ENCODE measurements at regions not wholly inside any gene's neighbourhood (a gene's known extent, or its start where the extent isn't known, plus 50 kb on each side); places are given as distances from the start of the nearest gene placed in this dataset.

- Mint-ChIP-seq H3K36me3 (ENCODE audit: insufficient read depth) (no peaks in the 10 kb centered on the region), H3K27ac (no peak overlapping the region), H3K27me3 (no peaks in the 10 kb centered on the region), H3K4me3 (ENCODE audit: low read depth) (no peak overlapping the region), H3K4me1 (ENCODE audit: low read depth) (peaks cover 8% of the 10 kb centered on the region), H3K9me3 (ENCODE audit: low read depth) (no peaks in the 10 kb centered on the region)
- TF ChIP-seq CTCF (IDR thresholded peaks at IDR 0.05; ENCODE audit: unreplicated experiment) = no peak
- DNase-seq (ENCODE audit: low spot score, unreplicated experiment) = no peak
Measured at GRCh38 chr3:181626036-181626435, 85.7 kb upstream of the SOX2 start.

- Mint-ChIP-seq H3K36me3 (ENCODE audit: insufficient read depth) (no peaks in the 10 kb centered on the region), H3K4me3 (ENCODE audit: low read depth) (no peak overlapping the region), H3K27ac (no peak overlapping the region), H3K9me3 (ENCODE audit: low read depth) (no peaks in the 10 kb centered on the region), H3K4me1 (ENCODE audit: low read depth) (peaks cover 8% of the 10 kb centered on the region), H3K27me3 (no peaks in the 10 kb centered on the region)
- DNase-seq (ENCODE audit: low spot score, unreplicated experiment) = no peak
- no peak for TF ChIP-seq CTCF (IDR thresholded peaks at IDR 0.05; ENCODE audit: unreplicated experiment)
Measured at GRCh38 chr3:181623924-181624694, 87.6 kb upstream of the SOX2 start.

- Mint-ChIP-seq H3K27me3 (no peaks in the 10 kb centered on the region), H3K4me1 (ENCODE audit: low read depth) (peaks cover 8% of the 10 kb centered on the region), H3K36me3 (ENCODE audit: insufficient read depth) (no peaks in the 10 kb centered on the region), H3K4me3 (ENCODE audit: low read depth) (no peak overlapping the region), H3K9me3 (ENCODE audit: low read depth) (no peaks in the 10 kb centered on the region), H3K27ac (no peak overlapping the region)
- no peak for DNase-seq (ENCODE audit: low spot score, unreplicated experiment)
- no peak for TF ChIP-seq CTCF (IDR thresholded peaks at IDR 0.05; ENCODE audit: unreplicated experiment)
Measured at GRCh38 chr3:181622365-181622764, 89.4 kb upstream of the SOX2 start.

- Mint-ChIP-seq H3K27ac (no peak overlapping the region), H3K36me3 (ENCODE audit: insufficient read depth) (no peaks in the 10 kb centered on the region), H3K4me3 (ENCODE audit: low read depth) (no peak overlapping the region), H3K27me3 (no peaks in the 10 kb centered on the region), H3K4me1 (ENCODE audit: low read depth) (peaks cover 3% of the 10 kb centered on the region), H3K9me3 (ENCODE audit: low read depth) (no peaks in the 10 kb centered on the region)
- no peak for TF ChIP-seq CTCF (IDR thresholded peaks at IDR 0.05; ENCODE audit: unreplicated experiment)
- DNase-seq (ENCODE audit: low spot score, unreplicated experiment) = no peak
Measured at GRCh38 chr3:181619897-181620296, 91.8 kb upstream of the SOX2 start.

- TF ChIP-seq CTCF (IDR thresholded peaks at IDR 0.05; ENCODE audit: unreplicated experiment) = no peak
- no peak overlapping the region for H3K27ac Mint-ChIP-seq
- DNase-seq (ENCODE audit: low spot score, unreplicated experiment) = no peak
- no peaks in the 10 kb centered on the region for H3K9me3 Mint-ChIP-seq (ENCODE audit: low read depth)
- no peaks in the 10 kb centered on the region for H3K27me3 Mint-ChIP-seq
- no peaks in the 10 kb centered on the region for H3K36me3 Mint-ChIP-seq (ENCODE audit: insufficient read depth)
- no peak overlapping the region for H3K4me3 Mint-ChIP-seq (ENCODE audit: low read depth)
- peaks cover 3% of the 10 kb centered on the region for H3K4me1 Mint-ChIP-seq (ENCODE audit: low read depth)
Measured at GRCh38 chr3:181618260-181618659, 93.5 kb upstream of the SOX2 start.
